SHP77 (cell line): ENCODE measurements at regions not wholly inside any gene's neighbourhood (a gene's known extent, or its start where the extent isn't known, plus 50 kb on each side); places are given as distances from the start of the nearest gene placed in this dataset.
A peak's percentile ranks its signal among the peaks of the same experiment; 100 is the strongest.
"Not testable (repeated sequence)": the region's sequence is repeated elsewhere in the genome, so short reads cannot be mapped to it uniquely, and the experiment has no call there.

Source experiments
- DNase-seq, 2 experiments: peaks; one replicate each; lab custom pipeline; 2025; lab: John Stamatoyannopoulos, UW

DNA sequence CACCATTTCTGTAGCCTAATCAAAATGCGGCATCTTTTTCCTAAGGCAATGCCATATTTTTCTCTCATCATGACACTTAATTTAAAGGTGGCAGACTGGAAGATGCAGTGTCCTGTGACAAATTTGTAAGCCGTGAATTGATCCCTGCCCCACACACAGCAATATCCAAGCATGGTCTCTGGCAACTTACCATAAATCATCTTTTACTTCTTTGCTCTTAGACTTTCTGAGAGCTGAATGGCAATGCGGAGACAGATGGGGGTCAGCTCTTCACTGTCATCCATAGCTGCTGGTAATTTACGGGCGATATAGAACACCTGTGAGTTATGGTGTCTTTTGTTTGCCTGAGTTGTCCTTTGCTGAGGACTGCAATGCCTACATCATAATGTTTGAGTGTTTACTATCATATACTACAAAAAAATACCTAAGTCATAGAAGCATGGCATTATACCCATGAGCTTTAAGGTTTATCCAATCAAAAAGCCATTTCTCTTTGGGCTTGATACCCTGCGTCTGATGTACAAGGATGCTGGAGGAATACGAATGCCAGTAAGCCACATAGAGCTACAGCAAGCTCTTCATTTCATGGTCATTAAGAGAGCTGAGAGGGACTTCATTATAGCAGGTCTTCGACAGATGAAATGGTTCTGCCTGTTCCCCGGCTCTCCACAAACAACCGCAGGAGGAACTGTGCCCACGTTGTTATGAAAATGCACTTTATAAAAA is 148.1 kb downstream of the TRIML1 start:
- peak; percentile 34 to 46 for DNase-seq

DNA sequence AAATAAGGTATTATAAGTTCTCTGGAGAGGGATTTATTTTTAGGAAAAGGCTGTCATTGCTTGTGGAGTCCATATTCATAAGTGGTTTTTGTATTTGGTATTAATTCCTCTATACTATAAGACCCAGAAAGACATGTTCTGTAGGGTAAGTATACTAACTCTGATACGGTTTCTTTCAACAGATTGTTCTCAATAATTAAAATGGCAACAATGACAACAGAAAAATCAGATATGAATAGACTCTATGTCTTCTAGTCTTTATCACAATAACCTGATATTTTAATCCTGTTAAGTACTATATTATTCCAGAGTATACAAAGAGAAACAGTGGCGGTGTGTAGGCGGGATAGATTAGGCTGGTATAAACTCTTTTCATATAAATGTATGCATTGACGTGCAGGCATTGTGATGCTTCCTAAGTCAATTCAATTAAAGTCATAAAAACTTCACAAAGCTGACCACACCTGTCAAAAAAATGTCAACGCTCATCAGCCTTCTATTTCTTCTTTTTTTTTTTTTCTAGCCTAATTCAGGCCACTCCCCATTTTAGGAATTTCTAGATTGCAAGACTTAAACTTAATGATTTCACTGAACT is 150.4 kb downstream of the TRIML1 start:
- no peak for DNase-seq

DNA sequence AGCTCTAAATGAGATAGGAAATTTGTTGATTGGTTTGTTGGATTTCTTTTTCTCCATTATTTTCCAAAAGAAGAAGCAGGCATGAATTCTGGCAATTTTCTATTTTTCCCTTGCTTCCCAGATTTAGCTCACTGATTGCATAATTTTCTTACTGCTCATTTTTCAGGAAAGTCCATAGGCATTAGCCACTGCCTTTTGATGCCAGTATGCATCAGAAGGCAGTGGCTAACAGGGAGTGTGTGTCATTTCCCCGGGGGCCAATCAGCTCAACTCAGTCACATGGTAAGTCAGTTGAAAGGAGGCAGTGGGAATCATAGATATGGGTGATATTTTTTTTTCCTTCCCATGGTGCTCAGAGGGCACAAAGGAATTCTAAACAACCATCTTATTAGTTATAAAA is 156.7 kb downstream of the TRIML1 start:
- no peak for DNase-seq

DNA sequence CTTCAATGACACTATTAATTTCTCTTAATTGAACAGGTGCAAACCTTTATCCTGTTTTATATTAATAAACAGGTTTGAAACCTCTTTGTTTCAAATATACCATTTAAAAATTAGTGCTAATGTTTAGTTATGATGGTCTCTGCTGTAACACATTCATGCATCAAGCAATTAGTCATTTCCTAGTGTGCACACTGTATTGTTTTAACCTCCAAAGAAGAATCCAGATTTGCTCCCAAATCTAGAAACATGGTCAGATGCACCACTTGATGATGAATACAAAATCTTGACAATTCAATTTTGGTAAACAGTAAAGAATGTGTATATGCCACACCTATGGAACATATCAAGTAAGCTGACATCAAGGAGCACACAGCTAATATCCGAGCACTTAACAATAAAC is 157.1 kb downstream of the TRIML1 start:
- no peak for DNase-seq

DNA sequence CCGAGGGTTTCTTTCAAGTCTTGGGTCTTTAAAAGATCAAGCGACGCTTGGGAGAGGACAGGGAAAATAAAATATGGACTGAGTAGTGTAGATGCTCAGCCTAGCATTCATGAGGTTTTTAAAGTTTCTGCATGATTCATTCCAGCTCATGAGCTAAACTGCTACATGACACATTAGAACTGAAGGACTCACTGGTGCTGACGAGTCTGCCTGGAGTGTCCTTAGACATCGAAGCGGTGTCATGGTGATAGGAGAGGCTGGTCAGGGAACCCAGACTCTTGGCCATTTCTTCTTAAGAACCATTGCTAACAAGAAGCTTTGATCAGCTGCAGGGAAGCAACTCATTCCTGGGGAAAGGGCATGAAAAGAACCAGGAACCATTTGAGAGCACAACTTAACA is 158.6 kb downstream of the TRIML1 start:
- DNase-seq, result no peak

DNA sequence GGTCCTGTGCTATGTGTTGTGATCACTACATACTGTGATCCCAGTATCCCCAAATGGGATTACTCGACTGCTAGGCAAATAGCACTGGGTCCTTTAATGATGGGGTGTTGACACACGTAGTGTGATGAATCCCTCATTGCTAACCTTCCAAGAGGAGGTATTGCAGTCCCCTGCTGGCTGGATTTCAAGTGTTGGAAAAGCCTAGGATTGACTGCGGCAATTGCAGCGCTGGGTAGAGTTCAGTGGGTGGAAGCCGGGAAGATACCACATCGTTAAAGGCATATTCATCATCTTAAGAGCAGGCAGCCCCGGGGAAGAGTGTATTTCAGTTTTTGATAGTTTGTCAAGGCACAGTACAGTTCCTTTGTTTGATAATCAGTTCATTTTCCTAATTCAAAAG is 159.9 kb downstream of the TRIML1 start:
- DNase-seq, result peak; percentile 41 to 66

DNA sequence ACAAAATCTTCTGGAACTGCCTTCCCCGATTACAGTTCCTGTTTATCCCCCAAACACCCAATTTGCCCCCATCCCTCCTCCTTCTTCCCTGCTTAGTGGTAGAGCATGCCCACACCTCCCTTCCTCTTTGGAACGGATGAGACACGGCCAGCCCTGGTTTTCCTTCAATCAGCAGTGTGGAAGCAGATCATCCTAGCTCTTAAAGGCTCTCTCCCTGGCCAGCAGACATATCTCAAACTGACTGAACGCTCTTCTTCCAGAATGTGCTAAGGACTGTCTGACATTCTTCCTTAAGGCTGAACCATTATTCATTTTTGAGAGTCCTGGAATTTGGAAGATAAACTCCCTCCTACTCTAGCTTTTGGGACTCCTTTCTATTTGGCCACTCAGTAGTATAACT is 161.1 kb downstream of the TRIML1 start:
- peak in 1 of 2 experiments; percentile 13 for DNase-seq

DNA sequence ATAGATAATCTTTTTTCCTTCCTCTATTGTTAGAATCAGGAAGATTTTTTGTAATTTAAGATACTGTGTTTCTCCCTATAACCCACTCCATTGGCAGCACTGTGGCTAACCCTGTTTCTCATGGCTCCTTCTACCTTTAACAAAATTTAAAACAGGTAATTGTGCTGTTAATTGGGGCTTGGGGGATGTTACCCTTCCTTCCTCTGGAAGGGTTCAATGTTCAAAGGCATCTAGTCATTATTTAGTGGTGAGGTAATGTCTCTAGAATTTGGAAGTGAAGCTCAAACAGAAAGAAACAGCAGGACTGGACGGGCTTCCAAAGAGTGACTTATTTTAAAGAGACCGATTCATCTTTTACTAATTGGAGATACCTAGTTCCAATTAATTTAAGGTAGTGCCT is 166.4 kb downstream of the TRIML1 start:
- no peak for DNase-seq

DNA sequence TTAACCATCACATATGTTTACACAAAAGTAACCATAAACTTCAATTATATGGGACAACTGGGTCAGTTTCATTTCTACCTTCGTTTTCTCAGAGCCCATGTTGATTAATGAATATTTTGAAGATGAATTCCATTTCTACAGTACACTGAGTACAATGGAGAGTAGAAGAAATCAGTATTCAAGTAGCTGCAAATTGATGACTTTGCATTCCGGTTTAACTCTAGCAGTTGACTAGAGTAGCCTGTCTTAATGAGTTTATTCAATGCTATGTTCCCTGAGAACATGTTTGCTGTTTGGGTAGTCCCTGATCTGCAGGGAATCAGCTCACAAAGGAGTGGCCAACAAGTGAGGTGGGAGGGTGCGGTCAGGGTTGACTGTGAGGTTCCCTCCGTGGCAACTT is 168.3 kb downstream of the TRIML1 start:
- DNase-seq, result no peak

DNA sequence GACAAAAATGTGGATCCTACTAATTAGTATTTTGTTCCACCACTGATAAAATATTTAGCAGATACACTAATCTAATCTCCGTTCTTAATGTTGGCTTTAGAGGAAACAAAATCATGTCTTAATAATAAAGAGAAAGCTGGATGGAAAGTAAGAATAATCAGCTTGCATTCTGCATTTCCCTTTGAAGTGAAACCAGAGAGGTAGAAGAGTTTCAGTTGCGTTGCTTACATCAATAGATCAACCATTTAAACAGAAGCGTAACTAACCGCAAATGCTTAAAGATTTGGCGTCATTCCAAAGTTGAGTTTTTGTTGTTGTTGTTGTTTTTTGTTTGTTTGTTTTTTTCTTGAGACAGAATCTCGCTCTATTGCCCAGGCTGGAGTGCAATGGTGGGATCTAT is 168.9 kb downstream of the TRIML1 start:
- DNase-seq, result no peak

DNA sequence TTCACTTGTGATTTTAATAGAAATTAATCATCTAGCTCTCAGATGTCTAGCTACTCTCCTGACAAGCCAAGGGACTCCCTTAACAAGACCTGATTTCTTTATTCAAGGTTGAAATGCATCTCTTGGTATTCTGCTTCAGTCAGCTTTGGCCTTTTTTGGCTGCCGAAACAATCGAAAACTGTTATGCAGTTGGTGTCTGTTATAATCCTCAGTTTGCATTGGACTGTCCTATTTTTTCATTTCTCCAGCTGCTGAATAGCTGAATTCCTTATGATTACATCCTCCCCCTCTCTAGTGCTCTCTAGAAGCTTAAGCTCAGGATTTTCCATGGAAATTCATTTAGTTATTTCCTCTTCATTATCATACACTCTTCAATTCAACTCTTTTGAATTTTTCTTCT is 177.2 kb downstream of the TRIML1 start:
- DNase-seq, result no peak

DNA sequence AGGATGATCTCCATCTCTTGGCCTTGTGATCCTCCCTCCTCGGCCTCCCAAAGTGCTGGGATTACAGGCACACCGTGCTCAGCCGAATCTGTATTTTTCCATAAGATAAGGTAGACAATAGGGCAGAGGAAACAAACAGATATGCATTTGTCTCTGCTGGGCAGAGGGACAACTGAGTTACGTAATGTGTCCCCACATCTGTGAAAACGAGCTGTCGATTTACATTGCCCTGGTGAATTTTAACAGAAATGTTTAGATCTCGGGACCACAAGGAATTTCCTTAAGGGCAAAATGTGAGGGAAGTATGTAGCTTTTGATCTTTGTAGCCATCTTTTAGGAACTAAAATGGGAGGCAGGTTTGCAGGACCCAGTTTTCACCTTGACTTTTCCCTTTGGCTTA is 189.7 kb downstream of the TRIML1 start:
- DNase-seq, result no peak

DNA sequence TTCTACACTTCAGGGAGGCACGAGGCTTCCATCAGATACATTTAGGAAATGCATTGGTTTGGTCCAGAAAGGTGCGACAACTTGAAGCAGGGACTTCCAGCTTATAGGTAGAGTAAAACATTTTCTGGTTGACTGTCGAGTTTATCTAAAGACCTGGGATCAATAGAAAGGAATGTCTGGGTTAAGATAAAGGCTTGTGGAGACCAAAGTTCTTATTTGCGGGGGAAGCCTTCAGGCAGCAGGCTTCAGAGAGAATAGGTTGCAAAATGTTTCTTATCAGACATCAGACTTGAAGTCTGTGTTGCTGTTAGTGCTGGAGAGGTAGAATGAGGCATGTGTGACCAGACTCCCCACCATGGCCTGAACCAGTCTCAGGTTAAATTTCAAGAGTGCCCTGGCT is 190.3 kb downstream of the TRIML1 start:
- no peak for DNase-seq

DNA sequence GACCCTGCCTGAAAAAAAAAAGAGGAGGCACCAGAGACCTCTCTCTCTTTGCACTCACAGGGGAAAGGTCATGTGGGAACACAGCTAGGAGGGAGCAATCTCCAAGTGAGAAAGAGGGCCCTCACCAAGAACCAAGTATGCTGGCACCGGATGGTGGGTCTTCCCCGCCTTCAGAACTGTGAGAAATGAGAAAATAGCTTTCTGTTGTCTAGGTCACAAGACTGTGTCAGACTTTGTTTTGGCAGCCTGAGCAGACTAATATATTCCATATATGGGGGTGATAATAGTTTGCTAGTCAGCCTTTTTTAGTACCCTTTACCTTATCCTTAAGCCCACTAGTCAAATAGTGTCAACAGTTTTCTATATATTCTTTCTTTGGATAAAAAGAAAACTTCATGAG is 193.0 kb downstream of the TRIML1 start:
- no peak for DNase-seq

DNA sequence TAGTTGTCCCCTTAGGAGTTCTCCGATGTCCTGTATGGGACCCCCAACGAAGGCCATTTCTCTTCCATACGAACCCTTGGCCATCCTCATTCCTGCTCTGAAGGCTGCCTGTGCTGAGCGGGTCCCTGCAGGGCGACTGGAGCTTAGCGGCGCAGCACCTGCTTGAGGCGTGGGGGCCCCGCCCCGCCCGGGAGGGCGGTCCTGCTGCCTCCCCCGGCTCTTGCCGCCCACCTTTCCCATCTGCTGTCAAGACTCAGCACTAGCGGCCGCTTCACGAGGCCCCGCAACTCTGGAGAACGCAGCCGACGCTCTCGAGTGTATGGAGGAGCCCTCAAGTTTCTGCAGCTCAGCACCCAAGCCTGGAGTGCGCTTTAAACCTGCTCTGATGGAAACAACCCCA is 197.7 kb downstream of the TRIML1 start:
- no peak for DNase-seq

DNA sequence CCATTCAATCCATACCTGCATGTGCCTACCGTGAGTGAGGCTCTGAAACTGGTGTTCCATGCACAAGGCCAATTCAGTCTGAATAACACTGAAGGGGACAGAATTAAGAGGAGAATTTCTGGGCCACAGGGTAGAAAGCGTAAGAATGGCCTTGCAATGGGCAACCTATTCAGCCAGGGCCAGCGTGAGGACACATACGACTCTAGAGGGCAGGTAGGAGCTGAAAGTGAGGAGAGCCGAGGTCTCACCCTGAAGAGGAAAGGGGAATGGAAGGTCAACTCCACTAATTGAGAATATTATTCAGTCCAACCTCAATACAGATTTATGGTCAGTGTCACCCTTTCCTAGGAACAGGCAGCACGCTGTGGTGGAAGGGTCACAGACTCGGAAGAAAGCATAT is 202.2 kb downstream of the TRIML1 start:
- DNase-seq, result no peak

DNA sequence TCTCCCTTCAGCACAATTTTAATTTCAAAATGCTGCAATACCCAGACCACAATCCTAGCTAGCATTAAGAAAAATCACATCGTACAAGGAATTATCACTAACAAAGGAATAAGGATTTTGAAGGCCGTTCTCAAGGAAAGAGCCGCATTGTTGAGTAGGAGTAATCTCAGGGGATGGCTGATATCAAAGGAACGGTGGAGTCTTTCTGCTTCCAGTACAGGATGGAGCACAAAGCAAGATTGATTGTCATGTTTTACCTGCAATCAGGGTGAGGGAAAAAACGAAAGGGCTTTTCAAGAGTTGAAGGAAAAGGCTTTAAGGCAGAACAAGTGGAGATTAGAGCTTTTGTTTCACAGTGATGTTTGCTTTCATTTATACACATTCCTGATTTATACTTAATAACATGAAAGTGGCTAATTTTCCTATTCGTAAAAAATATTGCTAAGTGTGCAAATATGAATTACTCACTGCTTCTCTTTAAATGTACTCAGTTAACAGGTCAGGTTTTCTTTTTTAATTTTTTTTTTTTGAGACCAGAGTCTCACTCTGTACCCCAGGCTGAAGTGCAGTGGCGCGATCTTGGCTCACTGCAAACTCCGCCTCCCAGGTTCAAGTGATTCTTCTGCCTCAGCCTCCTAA is 207.0 kb downstream of the TRIML1 start:
- no peak for DNase-seq

DNA sequence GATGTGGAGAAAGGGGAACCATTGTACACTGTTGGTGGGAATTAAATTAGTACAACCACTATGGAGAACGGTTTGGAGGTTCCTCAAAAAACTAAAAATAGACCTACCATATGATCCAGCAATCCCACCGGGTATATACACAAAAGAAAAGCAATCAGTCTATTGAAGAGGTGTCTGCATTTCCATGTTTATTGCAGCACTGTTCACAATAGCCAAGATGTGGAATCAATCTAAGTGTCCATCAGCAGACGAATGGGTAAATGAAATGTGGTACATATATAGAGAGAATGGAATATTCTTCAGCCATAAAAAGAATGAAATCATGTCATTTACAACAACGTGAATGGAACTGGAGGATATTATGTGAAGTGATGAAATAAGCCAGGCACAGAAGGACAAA is 208.1 kb downstream of the TRIML1 start:
- no peak for DNase-seq

DNA sequence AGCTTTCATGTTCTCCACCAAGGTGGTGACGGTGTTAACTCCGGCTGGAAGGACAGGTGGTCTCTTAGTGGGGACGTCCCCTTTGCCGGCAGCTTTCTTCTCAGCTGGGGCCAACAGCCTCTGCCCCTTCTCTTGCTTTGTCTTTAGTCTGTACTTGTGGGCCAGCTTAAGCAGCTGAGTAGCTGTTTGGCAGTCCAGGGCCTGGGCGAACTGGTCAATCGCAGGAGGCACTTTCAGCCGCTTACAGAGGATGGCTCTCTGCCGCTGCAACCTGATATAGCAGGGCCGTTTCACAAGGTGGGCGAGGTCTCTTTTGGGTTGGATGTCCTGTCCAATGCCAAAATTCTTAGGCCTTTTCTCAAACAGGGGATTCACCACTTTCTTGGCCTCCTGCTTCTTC is 210.3 kb downstream of the TRIML1 start:
- DNase-seq, result not testable (repeated sequence)

DNA sequence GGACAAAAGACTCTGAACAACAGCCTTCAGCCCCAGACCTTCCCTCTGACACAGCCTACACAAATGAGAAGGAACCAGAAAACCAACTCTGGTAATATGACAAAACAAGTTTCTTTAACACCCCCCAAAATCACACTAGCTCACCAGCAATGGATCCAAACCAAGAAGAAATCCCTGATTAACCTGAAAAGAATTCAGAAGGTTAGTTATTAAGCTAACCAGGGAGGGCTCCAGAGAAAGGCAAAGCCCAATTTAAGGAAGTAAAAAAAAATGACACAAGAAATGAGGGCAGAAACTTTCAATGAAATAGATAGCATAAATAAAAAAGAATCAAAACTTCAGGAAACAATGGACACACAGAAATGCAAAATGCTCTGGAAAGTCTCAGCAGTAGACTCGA is 224.0 kb downstream of the TRIML1 start:
- DNase-seq, result no peak

DNA sequence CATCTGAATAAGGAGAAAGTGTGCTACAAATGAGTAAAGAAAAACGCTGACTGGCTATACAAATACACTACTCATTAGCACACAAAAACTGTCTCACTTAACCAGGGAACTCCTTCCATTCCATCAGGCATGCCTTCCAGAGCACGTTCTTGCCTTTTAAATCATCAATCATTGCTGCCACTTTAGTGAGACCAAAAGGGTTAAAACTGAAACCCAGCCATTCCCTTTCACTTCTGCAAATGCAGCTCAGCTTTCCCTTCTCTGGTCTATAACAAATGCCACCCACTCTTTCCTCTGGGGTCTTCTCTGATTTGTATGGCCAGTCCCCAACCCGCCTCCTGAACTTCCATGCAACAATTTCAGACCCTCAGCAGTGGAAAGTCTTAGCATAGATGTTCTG is 231.5 kb downstream of the TRIML1 start:
- DNase-seq, result no peak

DNA sequence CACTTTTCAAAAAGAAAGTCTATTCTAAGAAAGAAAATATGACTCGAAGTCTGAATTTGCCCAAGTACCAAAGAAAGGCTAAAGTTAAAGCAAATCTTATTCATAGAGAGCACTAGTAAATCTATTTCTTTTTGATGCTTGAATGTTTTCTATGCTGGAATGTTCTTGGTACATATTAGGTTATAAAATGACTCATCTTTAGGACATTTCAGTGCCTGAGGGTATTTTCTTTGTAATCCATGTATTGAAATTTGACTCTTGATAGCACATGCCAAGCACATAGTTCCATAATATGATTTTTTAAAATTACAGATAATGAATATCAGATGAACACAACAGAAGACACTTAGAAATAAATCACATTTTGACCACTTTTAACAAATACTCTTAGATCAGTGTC is 232.8 kb downstream of the TRIML1 start:
- no peak for DNase-seq

DNA sequence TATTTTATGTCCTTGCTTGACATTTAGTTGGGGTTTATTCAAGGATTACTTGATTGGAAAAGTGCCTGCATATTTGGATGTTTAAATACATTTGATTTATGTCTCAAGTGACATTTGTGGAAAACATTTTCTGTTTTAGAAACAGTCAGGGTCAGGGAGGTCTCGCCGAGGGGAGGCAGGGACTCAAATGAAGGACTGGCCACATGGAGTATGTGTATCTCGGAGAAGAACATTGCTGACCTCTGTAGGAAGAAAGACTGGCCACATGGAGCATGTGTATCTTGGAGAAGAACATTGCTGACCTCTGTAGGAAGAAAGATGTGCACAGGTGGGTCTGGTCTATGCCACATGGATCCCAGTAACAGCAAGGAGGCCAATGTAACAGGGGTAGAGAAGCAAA is 233.6 kb downstream of the TRIML1 start:
- peak; percentile 28 to 35 for DNase-seq

DNA sequence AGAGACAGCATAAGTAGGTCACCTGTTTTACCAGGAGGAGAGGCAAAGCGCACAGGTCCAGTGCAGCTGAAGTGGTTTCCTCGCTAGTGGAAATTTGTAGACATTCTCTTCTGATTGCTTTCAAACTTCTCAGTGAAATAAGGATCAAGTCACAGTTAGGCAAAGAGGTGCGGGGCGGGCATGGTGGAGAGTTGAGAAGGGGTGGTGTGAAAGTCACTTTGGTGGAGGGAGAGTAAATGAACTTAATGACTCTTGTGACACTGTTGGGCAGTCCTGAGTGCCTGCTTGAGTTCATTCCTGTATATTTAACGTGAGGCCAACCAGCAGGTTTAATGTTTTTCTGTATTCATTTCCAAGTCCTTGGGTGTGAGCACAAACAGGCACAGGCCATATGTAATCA is 235.6 kb downstream of the TRIML1 start:
- DNase-seq, result peak in 1 of 2 experiments; percentile 21
